ENCODE measurements at regions not wholly inside any gene's neighbourhood (a gene's known extent, or its start where the extent isn't known, plus 50 kb on each side); places are given as distances from the start of the nearest gene placed in this dataset.

DNA sequence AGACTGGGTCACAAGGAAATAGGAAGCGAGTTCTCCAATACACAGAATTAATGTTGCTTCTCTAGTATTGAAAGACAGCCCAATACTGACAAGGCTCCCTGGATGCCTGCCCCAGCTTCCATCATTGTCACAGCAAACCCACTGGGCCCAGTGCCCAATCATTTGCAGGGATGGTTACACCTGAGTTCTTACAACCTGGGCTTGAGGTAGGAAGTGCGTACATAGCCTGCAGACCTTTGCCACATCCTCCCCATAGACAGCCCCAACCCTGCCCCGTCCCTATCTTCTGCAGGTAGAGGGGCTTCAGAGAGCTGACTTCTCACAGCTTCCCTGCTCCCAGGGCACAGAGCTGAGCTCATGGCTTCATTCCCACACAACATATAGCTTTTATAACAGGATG lies 108.1 kb upstream of the UBL3 start:
- TF ChIP-seq POLR2AphosphoS5 (IDR thresholded peaks at IDR 0.05; ENCODE audit: insufficient read depth, low read depth, low read length) = no peak
- TF ChIP-seq EZH2 (IDR thresholded peaks at IDR 0.05; ENCODE audit: borderline replicate concordance, low read depth, low read length, severe bottlenecking) = no peak
